Heart right ventricle (tissue), 16 donors: ENCODE measurements at regions not wholly inside any gene's neighbourhood (a gene's known extent, or its start where the extent isn't known, plus 50 kb on each side); places are given as distances from the start of the nearest gene placed in this dataset.

Experiments
- ATAC-seq, 8 donors: fragments of 200-7000 bp; cut with Tn5 transposase; one replicate each; pipeline ENCODE4 v1.9.1; 2020; ENCODE audit warnings: mild to moderate bottlenecking in 8 of 8, moderate library complexity in 8 of 8, moderate number of reproducible peaks in 1 of 8
- DNase-seq, 2 donors: peaks; one replicate each; pipeline ENCODE4 v3.0.0-alpha.2; 2020
- H3K27ac ChIP-seq, 10 donors: fragments of 200-600 bp; sonication (generic) in 2 of 10; one replicate each; pipeline versions ENCODE4 v1.5.0 to v1.8.0; 2020 to 2022; ENCODE audit warnings: mild to moderate bottlenecking in 3 of 10
- H3K27me3 ChIP-seq, 7 donors: fragments of 200-600 bp; one replicate each; pipeline ENCODE4 v1.8.0; 2021 to 2022; ENCODE audit warnings: mild to moderate bottlenecking in 2 of 7
- H3K36me3 ChIP-seq, 9 donors: fragments of 200-600 bp; sonication (generic) in 1 of 9; one replicate each; pipeline versions ENCODE4 v1.5.0 to v1.8.0; 2020 to 2022; ENCODE audit warnings: mild to moderate bottlenecking in 2 of 9
- H3K4me1 ChIP-seq, 9 donors: fragments of 200-600 bp; sonication (generic) in 1 of 9; one replicate each; pipeline versions ENCODE4 v1.5.0 to v1.8.0; 2020 to 2022; ENCODE audit warnings: mild to moderate bottlenecking in 4 of 9
- H3K4me3 ChIP-seq, 10 donors: fragments of 200-600 bp; sonication (generic) in 2 of 10; one replicate each; pipeline versions ENCODE4 v1.5.0 to v1.8.0; 2020 to 2022; ENCODE audit warnings: mild to moderate bottlenecking in 7 of 10, moderate library complexity in 2 of 10
- H3K9me3 ChIP-seq, 11 donors: fragments of 200-600 bp in 10 of 11; sonication (generic) in 2 of 11; one replicate each; pipeline versions ENCODE4 v1.5.0 to v1.8.0; 2013 to 2022; ENCODE audit warnings: mild to moderate bottlenecking in 2 of 11, control low read depth in 1 of 11, moderate library complexity in 1 of 11
- WGBS, 2 donors: extraction: QIAGEN DNeasy Blood & Tissue Kit; methylation state at CpG; one replicate each; pipeline ENCODE4 v1.1.7; 2013; ENCODE audit warnings: inconsistent platforms in 1 of 2; 5-methylcytosine and 5-hydroxymethylcytosine counted together
- intact Hi-C, 10 donors: fragments of 100-400 bp; cut with DNase I; formaldehyde crosslinking; loops; one replicate each; pipeline versions ENCODE4 v1.11.1 to v1.14.2; 2022
- TF ChIP-seq, protein P1 (sequence below), 9 donors: fragments of 200-600 bp; sonication (generic) in 2 of 9; IDR thresholded peaks; one replicate each; pipeline versions ENCODE4 v1.5.0 to v1.8.0; 2021 to 2022; ENCODE audit warnings: antibody characterized with exemption in 9 of 9, mild to moderate bottlenecking in 5 of 9, moderate library complexity in 1 of 9
- donor health status: Arrhythmogenic right ventricular cardiomyopathy.
- donor health status: ischemic (EF 13 %, LVEDD 7.1; RV severe dilation, severe dysfunction).
- donor health status: healthy with polysubstance abuse.
- donor health status: DM: no; HTN: yes; CAD: no.
- donor health status: DM: no; HTN: no; CAD: no.
- donor health status: ischemic (EF 25% LVEDD 6.9; RV normal size, moderate dysfunction).
- donor health status: ischemic (EF 25% LVEDD 5.7; RV mildly dilated, moderate dysfunction).
- donor health status: healthy.
- donor health status: DM: yes; HTN: yes; CAD: no.
- donor health status: Ischemic cardiomyopathy.
- donor health status: ischemic (EF 35%, LVEDD 5.7; RV mildly dilated, moderate dysfunction).
- donor health status: nonischemic (EF 11% LVEDD 7.7; RV severe dilation, severe dysfunction).
- donor health status: DM: yes; HTN: yes; CAD: no.
- donor health status: PGD.
- donor health status: ischemic (EF 29% LVEDD 5.4; RV normal size, mild dysfunction).
- donor health status: nonischemic (EF 23%, LVEDD 6.1; RV moderate dilation, normal function).

DNA sequence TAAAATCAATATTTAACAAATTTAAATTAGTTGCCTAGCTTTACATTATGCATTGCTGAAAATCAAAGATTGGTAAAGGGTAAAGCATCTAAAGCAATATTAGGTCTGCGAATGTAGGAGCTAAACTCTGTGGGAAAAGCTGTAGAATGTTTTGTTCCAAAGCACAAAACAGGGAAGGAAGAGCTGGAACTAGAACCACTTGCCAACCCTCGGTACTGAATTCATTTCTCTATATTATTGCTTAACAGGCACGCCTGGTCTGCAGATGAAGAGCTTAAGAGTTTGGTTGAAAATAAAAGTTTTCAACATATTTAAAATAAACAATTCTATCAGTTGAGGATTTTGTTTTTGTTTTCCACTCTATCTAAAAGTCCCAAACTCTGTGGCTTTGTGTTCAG is 1252.8 kb upstream of the SEL1L start:
- H3K27me3 ChIP-seq, result peaks cover 0 to 5% (median 0%) of the 10 kb centered on the region in 7 donors
- WGBS, 2 donors, result 76 to 84% methylated on average over 3 of the region's 3 CpGs
- DNase-seq, result no peak
- intact Hi-C loops, result no loop called here
- H3K9me3 ChIP-seq, result peaks cover 0 to 3% (median 0%) of the 10 kb centered on the region in 11 donors
- TF ChIP-seq, protein P1, sequence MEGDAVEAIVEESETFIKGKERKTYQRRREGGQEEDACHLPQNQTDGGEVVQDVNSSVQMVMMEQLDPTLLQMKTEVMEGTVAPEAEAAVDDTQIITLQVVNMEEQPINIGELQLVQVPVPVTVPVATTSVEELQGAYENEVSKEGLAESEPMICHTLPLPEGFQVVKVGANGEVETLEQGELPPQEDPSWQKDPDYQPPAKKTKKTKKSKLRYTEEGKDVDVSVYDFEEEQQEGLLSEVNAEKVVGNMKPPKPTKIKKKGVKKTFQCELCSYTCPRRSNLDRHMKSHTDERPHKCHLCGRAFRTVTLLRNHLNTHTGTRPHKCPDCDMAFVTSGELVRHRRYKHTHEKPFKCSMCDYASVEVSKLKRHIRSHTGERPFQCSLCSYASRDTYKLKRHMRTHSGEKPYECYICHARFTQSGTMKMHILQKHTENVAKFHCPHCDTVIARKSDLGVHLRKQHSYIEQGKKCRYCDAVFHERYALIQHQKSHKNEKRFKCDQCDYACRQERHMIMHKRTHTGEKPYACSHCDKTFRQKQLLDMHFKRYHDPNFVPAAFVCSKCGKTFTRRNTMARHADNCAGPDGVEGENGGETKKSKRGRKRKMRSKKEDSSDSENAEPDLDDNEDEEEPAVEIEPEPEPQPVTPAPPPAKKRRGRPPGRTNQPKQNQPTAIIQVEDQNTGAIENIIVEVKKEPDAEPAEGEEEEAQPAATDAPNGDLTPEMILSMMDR (IDR thresholded peaks at IDR 0.05), result no peak
- H3K36me3 ChIP-seq, result no peaks in the 10 kb centered on the region
- no peak overlapping the region for H3K27ac ChIP-seq
- no peak for ATAC-seq
- H3K4me3 ChIP-seq, result no peak overlapping the region
- no peaks in the 10 kb centered on the region for H3K4me1 ChIP-seq

DNA sequence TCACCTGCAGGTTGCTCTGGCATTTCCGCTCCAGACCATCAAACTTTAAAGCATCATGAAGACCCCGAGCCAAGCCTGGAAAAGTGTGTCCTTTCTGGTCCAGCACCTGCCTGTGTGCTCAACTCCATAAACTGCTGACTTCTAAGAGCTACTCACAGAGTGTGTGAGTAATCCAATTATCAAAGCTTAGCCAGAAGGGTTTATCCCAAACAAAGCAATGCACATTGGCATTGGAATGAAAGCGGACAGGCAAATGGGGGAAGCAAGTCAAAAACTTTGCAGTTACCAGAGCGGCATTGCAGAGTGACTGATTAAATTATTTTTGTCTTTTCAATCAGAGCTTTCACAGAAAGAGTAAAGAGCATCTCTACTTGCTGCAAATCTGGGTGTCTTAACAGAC is 1262.4 kb upstream of the SEL1L start:
- 83 to 85% methylated on average over 4 of the region's 4 CpGs for WGBS, 2 donors
- intact Hi-C loops, result no loop called here
- TF ChIP-seq, protein P1 (IDR thresholded peaks at IDR 0.05), result no peak
- no peak overlapping the region for H3K27ac ChIP-seq
- no peak overlapping the region for H3K4me3 ChIP-seq
- H3K36me3 ChIP-seq, result no peaks in the 10 kb centered on the region
- ATAC-seq (no peak), DNase-seq (no peak)
- no peaks in the 10 kb centered on the region for H3K9me3 ChIP-seq
- no peaks in the 10 kb centered on the region for H3K27me3 ChIP-seq
- no peaks in the 10 kb centered on the region for H3K4me1 ChIP-seq

DNA sequence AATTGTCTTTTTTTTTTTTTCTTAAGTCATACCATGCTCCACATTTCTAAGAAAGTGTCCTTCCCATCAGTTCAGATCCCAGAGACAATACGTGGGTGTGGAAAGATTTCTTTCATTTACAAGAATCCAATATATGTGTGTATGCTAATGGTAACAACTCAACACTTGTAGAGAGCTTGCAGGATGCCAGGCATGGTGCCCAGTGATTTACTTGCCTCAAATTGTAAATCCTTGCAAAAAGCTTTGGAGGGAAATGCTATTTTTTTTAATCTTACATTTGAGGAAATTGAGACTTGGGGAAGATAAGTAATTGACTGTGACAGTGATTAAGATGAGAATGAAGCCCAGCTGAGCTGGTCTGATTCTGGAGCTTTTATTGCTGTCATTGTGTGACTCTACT is 1264.6 kb upstream of the SEL1L start:
- WGBS, 2 donors, result 35 to 51% methylated on average over 1 of the region's 1 CpG
- Histone ChIP-seq H3K4me1 (no peaks in the 10 kb centered on the region), H3K36me3 (no peaks in the 10 kb centered on the region), H3K27ac (no peak overlapping the region), H3K27me3 (no peaks in the 10 kb centered on the region), H3K4me3 (no peak overlapping the region), H3K9me3 (no peaks in the 10 kb centered on the region)
- intact Hi-C loops, result no loop called here
- TF ChIP-seq, protein P1 (IDR thresholded peaks at IDR 0.05), result no peak
- DNase-seq, result no peak
- no peak for ATAC-seq

DNA sequence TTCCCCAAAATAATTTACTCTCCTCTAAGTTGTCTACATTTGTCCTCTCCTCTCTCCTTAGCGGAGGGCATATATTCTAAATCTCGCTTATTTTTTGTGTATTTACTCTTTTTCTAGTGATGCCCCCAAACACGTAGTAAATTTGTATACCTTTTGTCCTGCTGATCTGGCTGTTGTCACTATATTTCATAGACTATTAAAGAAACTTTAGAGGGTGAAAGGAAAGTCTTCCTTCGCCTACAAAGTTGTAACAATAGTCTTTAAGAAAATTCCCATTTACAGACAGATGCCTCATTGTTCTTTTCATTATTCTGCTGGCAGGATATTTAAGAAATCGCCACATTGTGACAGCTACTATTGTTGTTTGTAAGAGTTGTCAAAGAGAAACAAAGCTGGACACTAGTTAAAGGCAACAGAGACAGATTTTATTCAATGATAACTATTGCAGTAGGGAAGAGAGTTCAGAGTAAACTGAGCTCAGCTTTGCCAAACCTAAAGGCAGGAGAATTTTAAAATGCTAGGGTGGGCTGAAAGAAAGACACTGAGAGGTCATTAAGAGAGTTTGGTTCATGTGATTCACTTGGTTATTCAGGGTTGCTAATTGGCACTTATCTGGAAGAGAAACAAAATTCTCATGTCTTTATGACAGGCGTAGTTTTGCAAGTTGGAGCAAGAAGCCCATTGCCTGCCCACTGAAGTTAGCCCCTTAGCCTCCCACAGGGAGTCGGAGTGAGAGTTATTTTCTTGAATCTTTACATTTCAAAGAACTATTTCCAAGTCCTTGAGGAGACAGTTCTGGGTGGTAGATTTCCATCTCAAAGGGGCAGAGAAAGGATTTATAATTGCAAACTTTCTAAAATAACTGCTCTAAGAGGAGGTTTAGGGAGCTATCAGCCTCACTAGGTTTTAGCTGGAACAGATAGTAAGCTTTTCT is 1272.5 kb upstream of the SEL1L start:
- no peaks in the 10 kb centered on the region for H3K27me3 ChIP-seq
- TF ChIP-seq, protein P1 (IDR thresholded peaks at IDR 0.05), result no peak
- H3K27ac ChIP-seq, result no peak overlapping the region
- H3K4me3 ChIP-seq, result no peak overlapping the region
- no peaks in the 10 kb centered on the region for H3K4me1 ChIP-seq
- no peaks in the 10 kb centered on the region for H3K36me3 ChIP-seq
- intact Hi-C loops, result no loop called here
- DNase-seq (no peak), ATAC-seq (no peak)
- H3K9me3 ChIP-seq, result no peaks in the 10 kb centered on the region
- WGBS, 2 donors, result 63 to 66% methylated on average over 7 of the region's 7 CpGs
